ENCODE measurements at regions not wholly inside any gene's neighbourhood (a gene's known extent, or its start where the extent isn't known, plus 50 kb on each side); places are given as distances from the start of the nearest gene placed in this dataset.

GRCh38 chr22:48318575-48319320 is 1508.9 kb downstream of the BRD1 start:
- TF ChIP-seq CTCF (conservative IDR thresholded peaks at IDR 0.05; ENCODE audit: low read depth in 2 of 2) (no peak), EZH2 (IDR thresholded peaks at IDR 0.05; ENCODE audit: low read depth, unreplicated experiment) (no peak), REST (IDR thresholded peaks at IDR 0.05; ENCODE audit: unreplicated experiment) (no peak), JUNB (IDR thresholded peaks at IDR 0.05; ENCODE audit: unreplicated experiment) (no peak), EZH2phosphoT487 (IDR thresholded peaks at IDR 0.05; ENCODE audit: unreplicated experiment) (no peak)

Data from GM23338 (cell line).